DMS 273 treated with DMSO at 0.1 percent for 48 hours (cell line): ENCODE measurements at regions not wholly inside any gene's neighbourhood (a gene's known extent, or its start where the extent isn't known, plus 50 kb on each side); places are given as distances from the start of the nearest gene placed in this dataset.

Source experiments
- DNase-seq: peaks from one replicate; lab custom pipeline; 2025; lab: John Stamatoyannopoulos, UW

DNA sequence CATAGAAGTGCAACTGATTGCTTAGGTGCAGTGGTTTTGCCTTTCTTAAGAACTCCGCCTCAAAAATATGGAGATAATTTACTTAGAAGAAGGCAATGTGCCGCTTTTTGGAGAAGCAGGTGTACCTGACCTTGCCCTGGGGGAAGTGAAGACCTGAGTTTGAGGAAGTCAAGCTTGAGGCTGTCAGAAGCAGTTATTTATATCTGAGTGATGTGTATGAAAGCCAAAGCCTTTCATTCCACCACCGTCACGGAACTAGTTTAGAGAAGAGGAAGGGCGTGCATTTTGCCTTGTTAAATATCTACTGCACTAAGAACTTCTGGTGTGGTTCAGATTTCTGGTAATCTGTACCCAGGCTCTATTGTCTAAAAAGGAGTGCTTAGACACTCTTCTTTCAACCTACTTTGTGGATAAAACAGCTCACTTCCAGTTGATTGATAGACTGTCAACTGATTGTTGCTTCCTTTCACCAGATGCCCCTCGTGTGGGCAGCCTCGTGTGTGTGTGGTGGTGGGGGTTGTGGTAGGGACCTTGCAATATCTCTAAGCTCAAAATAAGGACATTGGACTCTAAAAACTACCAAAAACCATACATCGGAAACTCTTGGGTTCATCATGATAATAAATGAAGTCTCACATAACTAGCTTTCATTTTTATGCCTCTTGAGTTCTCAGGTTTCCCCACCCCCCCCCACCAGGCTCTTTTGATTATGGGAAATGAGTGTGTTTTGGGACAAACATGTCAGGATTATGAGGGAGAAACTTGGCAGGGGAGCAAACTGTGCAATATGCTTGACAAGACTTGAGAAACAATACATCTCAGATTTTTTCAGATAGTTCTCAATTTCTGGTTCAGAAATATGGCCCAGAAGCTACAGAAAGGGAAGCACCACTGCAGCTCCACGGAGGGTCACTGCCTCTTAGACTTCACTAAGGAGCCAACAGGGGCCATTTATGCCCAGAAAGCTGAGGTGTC lies 78.6 kb downstream of the ARF6 start:
- DNase-seq, result no peak

- DNase-seq, result peak; percentile 70
These were observed 79.3 kb downstream of the ARF6 start for GRCh38 chr14:49972131-49972671.

DNA sequence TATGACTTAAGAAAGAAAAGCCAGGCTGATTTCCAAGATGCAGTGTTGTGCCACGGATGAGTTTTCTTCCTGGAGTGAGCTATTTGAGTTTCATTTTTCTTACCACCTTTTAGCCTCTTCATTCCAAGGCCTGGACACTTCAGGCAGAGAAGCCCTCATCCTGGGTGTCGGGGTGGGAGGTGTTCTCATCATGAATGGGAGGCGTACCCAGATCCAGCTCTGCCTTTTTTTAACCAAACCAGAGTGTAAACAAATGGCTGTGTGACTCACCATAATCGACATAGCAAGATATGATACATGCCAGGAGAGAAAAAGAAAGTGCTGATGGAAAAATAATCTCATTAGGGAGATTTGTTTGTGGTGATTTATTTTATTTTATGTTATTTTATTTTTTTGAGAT lies 79.9 kb downstream of the ARF6 start:
- peak; percentile 50 for DNase-seq

DNA sequence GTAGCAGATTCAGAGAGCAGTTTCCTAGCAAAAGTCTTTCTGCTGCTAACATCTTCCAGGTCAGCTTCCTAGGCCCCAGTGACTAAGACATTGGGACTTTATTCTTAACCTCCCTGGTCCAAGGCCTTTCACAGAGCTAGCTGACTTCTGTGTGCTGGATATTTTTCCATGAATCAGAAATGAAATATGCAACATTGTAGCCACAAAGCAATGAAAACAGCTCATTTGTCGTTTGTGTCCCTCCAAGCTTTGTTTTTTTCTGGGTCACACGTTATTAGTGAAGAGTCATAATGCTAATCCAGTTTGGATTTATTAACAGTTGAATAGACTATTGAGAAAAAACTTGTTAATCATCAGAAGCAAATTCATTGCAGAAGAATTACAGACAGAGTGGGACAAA lies 82.4 kb downstream of the ARF6 start:
- no peak for DNase-seq

DNA sequence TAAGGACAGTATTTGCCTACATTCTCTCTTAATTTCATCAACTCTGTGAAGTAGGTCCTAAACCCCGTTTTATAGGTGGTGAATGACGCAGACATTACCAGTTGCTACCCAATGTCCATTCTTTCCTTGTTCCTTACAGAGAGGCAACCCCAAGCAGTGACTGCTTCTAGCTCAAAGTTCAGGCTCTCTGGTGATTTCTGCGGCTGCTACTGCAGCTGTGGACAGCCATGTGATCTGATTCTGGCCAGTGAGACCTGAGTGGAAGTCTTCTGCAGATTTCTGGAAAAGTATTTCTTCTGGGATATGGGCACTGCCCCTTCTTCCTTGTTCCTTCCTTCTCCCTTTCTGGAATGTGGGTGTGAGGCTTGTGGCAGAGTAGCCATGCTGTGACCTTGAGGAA lies 82.9 kb downstream of the ARF6 start:
- no peak for DNase-seq

DNA sequence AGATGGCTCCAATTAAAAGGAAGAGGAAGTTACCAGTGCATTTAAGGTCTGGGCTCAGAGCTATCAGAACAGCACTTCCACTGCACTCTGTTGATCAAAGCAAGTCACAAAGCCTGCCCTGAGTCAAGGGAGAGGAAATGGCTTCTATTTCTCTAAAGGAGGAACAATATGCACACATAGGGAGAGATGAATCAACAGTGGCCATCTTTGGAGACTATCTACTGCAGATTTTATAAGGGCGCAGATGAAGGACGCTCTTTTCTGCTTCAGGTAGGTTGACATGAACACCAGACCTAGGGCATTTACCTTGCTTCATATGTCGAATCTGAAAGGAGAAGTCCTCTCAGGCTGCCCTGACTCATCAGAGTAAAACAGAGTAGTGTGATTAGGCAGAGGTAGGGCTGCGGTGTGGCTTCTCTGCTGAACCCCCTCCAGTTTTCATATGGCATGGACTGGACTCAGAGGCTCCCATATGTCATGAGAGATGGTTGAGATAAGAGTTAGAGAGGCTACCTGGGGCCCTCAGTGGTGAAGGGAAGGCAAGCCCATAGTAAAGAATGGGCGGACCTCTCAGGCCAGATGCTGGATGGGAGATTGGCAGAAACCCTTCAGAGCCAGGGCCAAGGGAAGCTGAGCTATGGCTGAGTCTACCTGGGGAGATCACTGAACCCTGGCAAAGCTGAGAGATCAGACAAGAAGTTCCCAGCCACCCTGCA lies 84.4 kb downstream of the ARF6 start:
- no peak for DNase-seq

GRCh38 chr14:49980027-49980426 lies 87.1 kb downstream of the ARF6 start:
- no peak for DNase-seq

GRCh38 chr14:49982082-49982481 lies 89.2 kb downstream of the ARF6 start:
- no peak for DNase-seq

GRCh38 chr14:49982501-49982951 lies 89.6 kb downstream of the ARF6 start:
- DNase-seq, result no peak

DNA sequence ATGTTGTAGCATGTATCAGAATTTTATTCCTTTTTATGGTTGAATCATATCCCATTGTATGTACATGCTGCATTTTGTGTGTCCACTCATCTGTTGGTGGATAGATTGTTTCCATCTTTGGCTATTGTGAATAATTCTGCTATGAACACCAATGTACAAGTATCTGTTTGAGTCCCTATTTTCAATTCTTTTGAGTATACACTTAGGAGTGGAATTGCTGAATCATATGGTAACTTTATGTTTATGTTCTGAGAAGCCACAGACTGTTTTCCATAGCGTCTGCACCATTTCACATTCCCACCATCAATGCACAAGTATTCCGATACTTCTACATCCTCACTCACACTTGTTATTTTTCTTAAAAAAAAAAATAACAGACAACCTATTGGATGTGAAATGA lies 91.5 kb downstream of the ARF6 start:
- DNase-seq, result no peak

- DNase-seq, result no peak
These were observed 93.6 kb downstream of the ARF6 start for GRCh38 chr14:49986343-49987014.

GRCh38 chr14:49988080-49988990 lies 95.5 kb downstream of the ARF6 start:
- no peak for DNase-seq

GRCh38 chr14:49989966-49990365 lies 97.1 kb downstream of the ARF6 start:
- DNase-seq, result no peak

GRCh38 chr14:49991491-49991890 lies 98.6 kb downstream of the ARF6 start:
- no peak for DNase-seq

DNA sequence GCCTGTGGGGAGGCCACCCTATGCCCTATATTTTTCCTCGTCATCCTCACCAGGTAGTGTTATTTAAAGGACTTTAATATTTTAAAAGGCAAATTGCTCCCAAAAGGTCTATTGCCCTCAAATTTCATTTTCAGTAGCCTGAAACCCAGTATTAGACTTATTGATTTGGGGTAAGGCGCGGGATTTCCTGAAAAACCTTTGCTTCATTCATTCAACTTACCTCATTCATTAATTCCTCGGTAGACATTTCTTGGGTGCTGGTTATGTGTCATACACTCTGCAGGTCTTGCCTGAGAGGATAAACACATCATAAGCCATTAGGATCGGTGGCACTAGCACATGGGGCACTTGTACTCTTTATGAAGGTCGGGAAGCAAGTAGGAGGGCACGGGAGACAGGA lies 99.2 kb downstream of the ARF6 start:
- no peak for DNase-seq

- DNase-seq, result no peak
These were observed 99.6 kb downstream of the ARF6 start for GRCh38 chr14:49992448-49992847.

DNA sequence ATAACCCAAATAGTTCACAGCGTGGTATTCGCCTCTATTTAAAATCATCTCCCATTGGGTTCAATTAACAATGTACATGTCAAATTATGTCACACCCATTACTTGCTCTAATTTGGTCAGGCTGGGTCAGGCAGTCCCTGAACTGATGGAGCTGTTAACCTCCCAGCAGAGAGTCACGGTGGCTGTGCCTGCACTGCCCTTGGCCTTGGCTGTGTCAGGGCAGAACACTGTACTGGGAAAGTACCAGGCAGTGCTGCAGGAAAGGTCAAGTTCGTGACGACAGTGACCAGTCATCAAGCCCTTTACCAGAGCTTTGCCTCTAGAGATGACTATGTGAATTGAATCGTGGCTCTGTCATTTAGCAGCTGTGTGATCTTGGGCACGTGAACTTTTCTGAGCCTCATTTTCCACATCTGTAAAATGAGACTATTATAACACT lies 100.0 kb downstream of the ARF6 start:
- DNase-seq, result no peak

- no peak for DNase-seq
These were observed 100.7 kb downstream of the ARF6 start for GRCh38 chr14:49993565-49993964.

- DNase-seq, result no peak
These were observed 102.2 kb downstream of the ARF6 start for GRCh38 chr14:49994951-49995561.

DNA sequence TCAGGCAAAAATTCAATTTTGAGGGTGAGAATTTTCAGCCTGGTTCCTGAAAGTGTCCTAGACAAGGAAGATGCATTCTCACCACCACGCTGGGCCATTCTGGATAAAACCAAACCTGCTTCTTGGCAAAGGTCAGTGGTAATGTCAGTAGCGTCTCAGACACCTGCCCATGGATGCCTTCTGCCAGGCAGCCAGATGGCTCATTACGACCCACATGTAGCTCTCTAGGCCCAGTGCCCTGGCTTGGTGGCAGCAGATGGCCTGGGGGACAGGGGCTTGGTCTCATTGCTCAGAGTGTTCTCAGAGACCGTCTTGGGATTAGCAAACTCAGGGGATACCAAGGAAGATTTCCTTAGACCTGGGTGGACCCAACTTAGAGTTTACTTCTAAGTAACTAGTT lies 105.1 kb downstream of the ARF6 start:
- peak; percentile 51 for DNase-seq
